Spleen (tissue), 11 donors: ENCODE measurements at regions not wholly inside any gene's neighbourhood (a gene's known extent, or its start where the extent isn't known, plus 50 kb on each side); places are given as distances from the start of the nearest gene placed in this dataset.

Source experiments
- DNase-seq: peaks from one replicate; pipeline ENCODE4 v3.0.0-alpha.2; 2020
- H3K27ac ChIP-seq, 8 donors: fragments of 200-600 bp; sonication (generic) in 7 of 8; 1 replicate in 4 of 8; 2 replicates in 4 of 8; pipeline versions ENCODE4 v1.5.0 to v1.8.0; 2016 to 2021; ENCODE audit warnings: inconsistent platforms in 4 of 8, mild to moderate bottlenecking in 4 of 8, moderate library complexity in 1 of 8
- H3K27me3 ChIP-seq, 7 donors: fragments of 200-600 bp; sonication (generic) in 6 of 7; replicated peaks in 1 of 7; 1 replicate in 4 of 7; 2 replicates in 3 of 7; pipeline versions ENCODE4 v1.5.0 to v1.8.0; 2016 to 2021; ENCODE audit warnings: inconsistent platforms in 3 of 7, mild to moderate bottlenecking in 1 of 7
- H3K36me3 ChIP-seq, 6 donors: fragments of 200-600 bp; sonication (generic) in 5 of 6; 1 replicate in 4 of 6; 2 replicates in 2 of 6; pipeline versions ENCODE4 v1.5.0 to v1.8.0; 2016 to 2021; ENCODE audit warnings: inconsistent platforms in 2 of 6
- H3K4me1 ChIP-seq, 6 donors: fragments of 200-600 bp; sonication (generic) in 5 of 6; 1 replicate in 3 of 6; 2 replicates in 3 of 6; pipeline versions ENCODE4 v1.5.0 to v1.8.0; 2016 to 2021; ENCODE audit warnings: inconsistent platforms in 3 of 6
- H3K4me3 ChIP-seq, 8 donors: fragments of 200-600 bp; sonication (generic) in 7 of 8; 1 replicate in 4 of 8; 2 replicates in 4 of 8; pipeline versions ENCODE4 v1.5.0 to v1.8.0; 2016 to 2021; ENCODE audit warnings: inconsistent platforms in 4 of 8, mild to moderate bottlenecking in 4 of 8, moderate library complexity in 2 of 8
- H3K9me3 ChIP-seq, 8 donors: fragments of 200-600 bp; sonication (generic) in 7 of 8; 1 replicate in 4 of 8; 2 replicates in 4 of 8; pipeline versions ENCODE4 v1.5.0 to v1.8.0; 2016 to 2021; ENCODE audit warnings: inconsistent platforms in 4 of 8
- POLR2A ChIP-seq, 3 donors: fragments of 450-650 bp; IDR thresholded peaks; one replicate each; pipeline ENCODE4 v1.5.1; 2017; ENCODE audit warnings: antibody characterized with exemption in 3 of 3, mild to moderate bottlenecking in 1 of 3
- POLR2AphosphoS5 ChIP-seq, 3 donors: sonication (generic); formaldehyde crosslinking; IDR thresholded peaks; one replicate each; pipeline ENCODE4 v1.5.1; 2017; ENCODE audit warnings: antibody characterized with exemption in 3 of 3
- WGBS, 5 donors: extraction: QIAGEN DNeasy Blood & Tissue Kit in 3 of 5; methylation state at CpG; one replicate each; pipeline versions ENCODE4 v1.1.5 to v1.1.7; 2013 to 2018; 5-methylcytosine and 5-hydroxymethylcytosine counted together
- intact Hi-C: fragments of 100-400 bp; cut with DNase I; formaldehyde crosslinking; loops from one replicate; pipeline ENCODE4 v1.15.0; 2023; ENCODE audit warnings: low total_unique reads
- TF ChIP-seq, protein P1 (sequence below), 11 experiments: fragments of 200-600 bp in 7 of 11; fragments of 450-650 bp in 4 of 11; sonication (generic) in 4 of 11; IDR thresholded peaks in 8 of 11; conservative IDR thresholded peaks in 3 of 11; 1 replicate in 7 of 11; 2 replicates in 4 of 11; pipeline versions ENCODE4 v1.4.0 to v1.8.0; 2016 to 2021; ENCODE audit warnings: antibody characterized with exemption in 11 of 11, inconsistent platforms in 4 of 11, mild to moderate bottlenecking in 1 of 11
- donor health status: healthy with polysubstance abuse.
- donor health status: DM: no; HTN: no; CAD: no; lungs with moderate emphysema.
- donor health status: DM: no; HTN: no; CAD: no.
- donor health status: Bipolar disorder and iron deficiency.
- donor health status: healthy.
- donor health status: DM: no; HTN: no; CAD: no.
- donor health status: DM: yes; HTN: yes; CAD: no.

GRCh38 chr9:108772301-108772894, 83.4 kb downstream of the ACTL7B start:
- Histone ChIP-seq H3K4me3 (no peak overlapping the region), H3K27ac (no peak overlapping the region), H3K9me3 (peaks cover 0 to 15% (median 9%) of the 10 kb centered on the region in 8 donors), H3K36me3 (no peaks in the 10 kb centered on the region), H3K4me1 (peaks cover 0 to 10% (median 0%) of the 10 kb centered on the region in 6 donors), H3K27me3 (peaks cover 0 to 6% (median 0%) of the 10 kb centered on the region in 7 donors)
- no peak for TF ChIP-seq POLR2A (IDR thresholded peaks at IDR 0.05)
- TF ChIP-seq, protein P1, sequence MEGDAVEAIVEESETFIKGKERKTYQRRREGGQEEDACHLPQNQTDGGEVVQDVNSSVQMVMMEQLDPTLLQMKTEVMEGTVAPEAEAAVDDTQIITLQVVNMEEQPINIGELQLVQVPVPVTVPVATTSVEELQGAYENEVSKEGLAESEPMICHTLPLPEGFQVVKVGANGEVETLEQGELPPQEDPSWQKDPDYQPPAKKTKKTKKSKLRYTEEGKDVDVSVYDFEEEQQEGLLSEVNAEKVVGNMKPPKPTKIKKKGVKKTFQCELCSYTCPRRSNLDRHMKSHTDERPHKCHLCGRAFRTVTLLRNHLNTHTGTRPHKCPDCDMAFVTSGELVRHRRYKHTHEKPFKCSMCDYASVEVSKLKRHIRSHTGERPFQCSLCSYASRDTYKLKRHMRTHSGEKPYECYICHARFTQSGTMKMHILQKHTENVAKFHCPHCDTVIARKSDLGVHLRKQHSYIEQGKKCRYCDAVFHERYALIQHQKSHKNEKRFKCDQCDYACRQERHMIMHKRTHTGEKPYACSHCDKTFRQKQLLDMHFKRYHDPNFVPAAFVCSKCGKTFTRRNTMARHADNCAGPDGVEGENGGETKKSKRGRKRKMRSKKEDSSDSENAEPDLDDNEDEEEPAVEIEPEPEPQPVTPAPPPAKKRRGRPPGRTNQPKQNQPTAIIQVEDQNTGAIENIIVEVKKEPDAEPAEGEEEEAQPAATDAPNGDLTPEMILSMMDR (IDR thresholded peaks at IDR 0.05 in 8 of 11, conservative IDR thresholded peaks at IDR 0.05 in 3 of 11), result no peak
- no peak for TF ChIP-seq POLR2AphosphoS5 (IDR thresholded peaks at IDR 0.05)
- no peak for DNase-seq
- WGBS, 5 donors, result 69 to 86% (median 80%) methylated on average over 6 of the region's 6 CpGs
- intact Hi-C loops, result no loop called here

DNA sequence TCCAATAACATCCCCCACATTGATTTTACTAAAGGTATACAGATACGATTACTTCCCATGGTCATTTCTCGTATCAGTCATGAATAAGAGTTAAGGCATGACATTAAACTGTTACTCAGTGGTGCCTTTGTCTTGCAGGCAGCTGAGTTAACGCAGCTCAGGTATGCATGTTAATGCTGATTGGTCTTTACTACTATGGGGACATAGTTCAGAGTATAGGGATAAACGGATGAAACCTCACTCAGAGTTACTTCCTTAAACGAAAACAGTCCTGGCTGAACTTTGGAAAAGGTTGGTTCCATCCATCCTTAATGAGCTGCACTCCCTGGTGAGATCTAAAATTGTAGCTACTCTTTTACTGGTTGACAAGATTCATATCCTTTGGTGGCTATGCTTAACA, 87.0 kb downstream of the ACTL7B start:
- no peak for TF ChIP-seq POLR2A (IDR thresholded peaks at IDR 0.05)
- TF ChIP-seq, protein P1 (IDR thresholded peaks at IDR 0.05 in 8 of 11, conservative IDR thresholded peaks at IDR 0.05 in 3 of 11), result no peak
- TF ChIP-seq POLR2AphosphoS5 (IDR thresholded peaks at IDR 0.05), result no peak
- H3K4me3 ChIP-seq, result no peak overlapping the region
- no peak overlapping the region for H3K27ac ChIP-seq
- DNase-seq, result no peak
- no peaks in the 10 kb centered on the region for H3K36me3 ChIP-seq
- H3K27me3 ChIP-seq, result no peaks in the 10 kb centered on the region
- peaks cover 0 to 15% (median 9%) of the 10 kb centered on the region in 8 donors for H3K9me3 ChIP-seq
- intact Hi-C loops, result no loop called here
- peaks cover 0 to 10% (median 0%) of the 10 kb centered on the region in 6 donors for H3K4me1 ChIP-seq
- WGBS, 5 donors, result 84 to 92% (median 88%) methylated on average over 5 of the region's 5 CpGs

GRCh38 chr9:108766626-108767161, 89.1 kb downstream of the ACTL7B start:
- 45 to 64% (median 57%) methylated on average over 3 of the region's 3 CpGs for WGBS, 5 donors
- peaks cover 0 to 14% (median 3%) of the 10 kb centered on the region in 6 donors for H3K4me1 ChIP-seq
- H3K27me3 ChIP-seq, result no peaks in the 10 kb centered on the region
- DNase-seq, result no peak
- TF ChIP-seq POLR2A (IDR thresholded peaks at IDR 0.05) (no peak), POLR2AphosphoS5 (IDR thresholded peaks at IDR 0.05) (no peak)
- TF ChIP-seq, protein P1 (IDR thresholded peaks at IDR 0.05 in 8 of 11, conservative IDR thresholded peaks at IDR 0.05 in 3 of 11), result no peak
- H3K36me3 ChIP-seq, result no peaks in the 10 kb centered on the region
- no peak overlapping the region for H3K4me3 ChIP-seq
- H3K9me3 ChIP-seq, result peaks cover 0 to 15% (median 9%) of the 10 kb centered on the region in 8 donors
- H3K27ac ChIP-seq, result no peak overlapping the region
- intact Hi-C loops, result no loop called here

- Histone ChIP-seq H3K27ac (no peak overlapping the region), H3K4me3 (no peak overlapping the region), H3K4me1 (peaks cover 0 to 20% (median 6%) of the 10 kb centered on the region in 6 donors), H3K27me3 (no peaks in the 10 kb centered on the region), H3K36me3 (no peaks in the 10 kb centered on the region), H3K9me3 (peaks cover 0 to 11% (median 7%) of the 10 kb centered on the region in 8 donors)
- DNase-seq, result no peak
- 91 to 94% (median 93%) methylated on average over 5 of the region's 5 CpGs for WGBS, 5 donors
- TF ChIP-seq POLR2AphosphoS5 (IDR thresholded peaks at IDR 0.05) (no peak), POLR2A (IDR thresholded peaks at IDR 0.05) (no peak)
- TF ChIP-seq, protein P1 (IDR thresholded peaks at IDR 0.05 in 8 of 11, conservative IDR thresholded peaks at IDR 0.05 in 3 of 11), result no peak
- intact Hi-C loops, result no loop called here
Measured at GRCh38 chr9:108765265-108765664, 90.5 kb downstream of the ACTL7B start.
